Fibroblast of skin of left biceps (primary cell): ENCODE measurements at regions not wholly inside any gene's neighbourhood (a gene's known extent, or its start where the extent isn't known, plus 50 kb on each side); places are given as distances from the start of the nearest gene placed in this dataset.
"Not testable (repeated sequence)": the region's sequence is repeated elsewhere in the genome, so short reads cannot be mapped to it uniquely, and the experiment has no call there.

Source experiments
- DNase-seq, 2 experiments: peaks; one replicate each; pipeline ENCODE4 v3.0.0-alpha.2; 2013; ENCODE audit warnings: low read depth in 2 of 2

DNA sequence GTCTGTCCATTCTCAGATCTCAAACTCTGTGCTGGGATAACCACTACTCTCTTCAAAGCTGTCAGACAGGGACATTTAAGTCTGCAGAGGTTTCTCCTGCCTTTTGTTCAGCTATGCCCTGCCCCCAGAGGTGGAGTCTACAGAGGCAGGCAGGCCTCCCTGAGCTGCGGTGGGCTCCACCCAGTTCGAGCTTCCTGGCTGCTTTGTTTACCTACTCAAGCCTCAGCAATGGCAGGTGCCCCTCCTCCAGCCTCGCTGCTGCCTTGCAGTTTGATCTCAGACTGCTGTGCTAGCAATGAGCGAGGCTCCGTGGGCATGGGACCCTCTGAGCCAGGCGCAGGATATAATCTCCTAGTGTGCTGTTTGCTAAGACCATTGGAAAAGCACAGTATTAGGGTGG, 53.1 kb upstream of the HUNK start:
- not testable (repeated sequence) for DNase-seq

DNA sequence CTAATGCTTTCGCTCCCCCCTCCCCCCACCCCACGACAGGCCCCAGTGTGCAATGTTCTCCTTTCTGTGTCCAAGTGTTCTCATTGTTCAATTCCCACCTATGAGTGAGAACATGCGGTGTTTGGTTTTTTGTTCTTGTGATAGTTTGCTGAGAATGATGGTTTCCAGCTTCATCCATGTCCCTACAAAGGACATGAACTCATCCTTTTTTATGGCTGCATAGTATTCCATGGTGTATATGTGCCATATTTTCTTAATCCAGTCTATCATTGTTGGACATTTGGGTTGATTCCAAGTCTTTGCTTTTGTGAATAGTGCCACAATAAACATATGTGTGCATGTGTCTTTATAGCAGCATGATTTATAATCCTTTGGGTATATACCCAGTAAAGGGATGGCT, 58.5 kb upstream of the HUNK start:
- not testable (repeated sequence) for DNase-seq

DNA sequence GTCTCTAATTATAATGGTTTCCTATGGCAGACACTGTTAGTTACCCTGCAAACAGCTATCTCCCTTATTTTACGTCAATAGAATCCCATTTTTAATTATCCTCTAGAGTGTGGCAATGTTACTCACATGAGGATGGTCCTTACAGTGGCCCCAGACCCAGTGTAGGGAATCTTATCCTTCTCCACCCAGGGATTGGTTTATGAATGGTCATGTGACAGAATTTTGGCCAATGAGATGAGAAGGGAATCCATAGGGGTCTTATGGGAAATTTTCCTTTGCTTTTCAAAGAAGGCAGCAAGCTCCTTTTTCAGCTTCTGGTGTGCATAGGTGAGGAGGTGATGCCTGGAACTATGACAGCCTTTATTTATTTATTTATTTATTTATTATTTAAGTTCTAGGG, 59.0 kb upstream of the HUNK start:
- DNase-seq, result no peak

DNA sequence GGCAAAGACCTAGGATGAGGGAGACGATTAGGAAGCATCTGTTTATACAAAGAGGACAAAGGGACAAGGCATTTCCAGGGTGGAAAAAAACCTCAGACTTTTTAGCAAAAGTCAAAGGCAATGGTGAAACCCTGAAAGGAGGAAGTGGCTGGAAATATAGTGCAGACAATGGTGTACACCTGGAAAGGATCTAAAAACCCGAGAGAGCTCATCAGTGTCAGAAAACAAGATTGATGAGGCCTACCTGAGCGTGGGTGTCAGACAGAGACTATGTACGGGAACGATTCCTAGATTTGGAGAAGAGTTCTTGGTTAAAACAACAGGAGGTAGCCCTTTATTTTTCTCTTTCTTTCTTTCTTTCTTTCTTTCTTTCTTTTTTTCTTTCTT, 68.8 kb upstream of the HUNK start:
- DNase-seq, result no peak

DNA sequence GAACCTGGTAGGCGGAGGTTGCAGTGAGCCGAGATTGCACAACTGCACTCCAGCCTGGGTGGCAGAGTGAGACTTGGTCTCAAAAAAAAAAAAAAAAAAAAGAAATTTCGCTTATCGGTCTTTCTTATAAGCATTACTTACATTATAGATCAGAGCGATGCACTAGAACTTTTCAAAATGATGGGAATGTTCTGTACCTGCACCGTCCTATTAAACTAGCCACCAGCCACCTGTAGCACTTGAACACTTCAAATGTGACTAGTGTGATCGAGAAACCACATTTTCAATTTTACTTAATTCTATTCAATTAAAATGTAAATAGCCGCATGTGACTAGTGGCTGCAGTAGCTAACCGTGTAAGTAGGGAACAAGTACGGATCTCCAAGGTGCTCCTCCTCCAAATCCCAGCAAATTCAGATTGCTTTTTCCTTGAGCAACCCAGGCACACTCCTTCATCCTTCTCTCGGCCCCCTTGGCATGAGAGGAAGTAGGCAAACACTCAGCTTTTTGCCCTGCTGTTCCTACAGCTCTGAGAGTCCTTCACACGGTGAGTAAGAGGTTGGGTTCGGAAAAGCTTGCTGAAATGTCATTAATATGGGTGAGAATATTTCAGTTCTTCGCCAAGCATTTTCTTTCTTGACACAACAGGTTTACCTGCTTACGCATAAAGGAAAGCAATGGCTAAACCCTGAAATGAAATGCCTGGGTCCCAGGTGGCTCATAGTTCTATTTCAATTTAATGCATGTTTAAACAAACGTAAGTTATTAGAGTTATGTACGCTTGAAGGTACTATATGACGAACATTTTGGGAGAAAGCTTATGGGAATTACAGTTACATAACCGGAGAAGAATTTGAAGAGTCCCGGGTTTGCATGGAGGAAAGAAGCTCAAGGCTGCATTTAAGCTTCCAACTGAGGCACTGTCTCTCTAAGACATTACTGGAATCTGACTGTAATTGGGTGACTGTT, 69.5 kb upstream of the HUNK start:
- no peak for DNase-seq

DNA sequence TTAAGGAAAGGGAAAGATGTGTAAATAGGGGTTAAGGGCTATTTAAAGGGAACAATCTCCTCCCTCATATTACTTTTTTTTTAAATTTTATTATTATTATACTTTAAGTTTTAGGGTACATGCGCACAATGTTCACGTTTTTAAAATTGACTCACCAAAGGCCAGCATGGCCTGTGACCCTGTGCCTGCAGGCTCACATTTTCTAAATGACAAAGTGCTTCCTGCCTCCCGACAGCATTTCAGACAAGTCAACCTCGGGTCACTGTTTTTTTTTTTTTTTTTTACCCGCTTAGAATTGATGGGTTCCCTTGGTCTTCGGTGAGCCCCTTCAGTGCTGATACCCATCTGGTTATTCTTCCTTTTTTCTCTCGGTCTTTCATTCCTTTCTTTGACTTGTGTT, 70.4 kb upstream of the SCAF4 start:
- DNase-seq, result no peak

DNA sequence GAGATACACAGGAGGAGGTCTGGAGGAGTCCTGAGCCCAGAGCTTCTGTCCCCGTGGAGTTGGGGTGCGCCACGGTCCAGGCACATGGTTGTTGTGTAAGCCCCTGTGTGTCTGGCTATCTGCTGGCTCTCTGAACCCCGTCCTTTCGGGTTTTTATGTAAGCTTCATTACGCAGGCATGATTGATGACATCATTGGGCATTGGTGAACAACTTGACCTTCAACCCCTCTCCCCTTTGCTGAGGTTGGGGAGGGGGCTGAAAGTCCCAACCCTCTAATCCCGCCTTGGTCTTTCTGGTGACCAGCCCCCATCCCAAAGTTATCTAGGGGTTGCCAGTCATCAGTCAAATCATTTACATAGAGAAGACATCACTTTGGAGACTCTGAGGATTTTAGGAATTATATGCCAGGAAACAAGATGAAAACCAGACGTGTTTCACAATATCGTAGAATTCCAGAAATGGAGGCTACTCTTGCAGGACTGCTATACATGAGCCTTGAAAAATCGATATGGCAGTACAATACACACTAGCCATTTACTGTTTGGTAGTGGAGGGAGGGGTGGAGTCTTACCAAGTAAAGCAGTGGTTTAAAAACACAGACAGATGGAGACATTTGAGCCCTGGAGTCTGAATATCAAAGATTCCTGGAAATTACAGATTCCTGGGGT, 69.8 kb upstream of the SCAF4 start:
- no peak for DNase-seq

DNA sequence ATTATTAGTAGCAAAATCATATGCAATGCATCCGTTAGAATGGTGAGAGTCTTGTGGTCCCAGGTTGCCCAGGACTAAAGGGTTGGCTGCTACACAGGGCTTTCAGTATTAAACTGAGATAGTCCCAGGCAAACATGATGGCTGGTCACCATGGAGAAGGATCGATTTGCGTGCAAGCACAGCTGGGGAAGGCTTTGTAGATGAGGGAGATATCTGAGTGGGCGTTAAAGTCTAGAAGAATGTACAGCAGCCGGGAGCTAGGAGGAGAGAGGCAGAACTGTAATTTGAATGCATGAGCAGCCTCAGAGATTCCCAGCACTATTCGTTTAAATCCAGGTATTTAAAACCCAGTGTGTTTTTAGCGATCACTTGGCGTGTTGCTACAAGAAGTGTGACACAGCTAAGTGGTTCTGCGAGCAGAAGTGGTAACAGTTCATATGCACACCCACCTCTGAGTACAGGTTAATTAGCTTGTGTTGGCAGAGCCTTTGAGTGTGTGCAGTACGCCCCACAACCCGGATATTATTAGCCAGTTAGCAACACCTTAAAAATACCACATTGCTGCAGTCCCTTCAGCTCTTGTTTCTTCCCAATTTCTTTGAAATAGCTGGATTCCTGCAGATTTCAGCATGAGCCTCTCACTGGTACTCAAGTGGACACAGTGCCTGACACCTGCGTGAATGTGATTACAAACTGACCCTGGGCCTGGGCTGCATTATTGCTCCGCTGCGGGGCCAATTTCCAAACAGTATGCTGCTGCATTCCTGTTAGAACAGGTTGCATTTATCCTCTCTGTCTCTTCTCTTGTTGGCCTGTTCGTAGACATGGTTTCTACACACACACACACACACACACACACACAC, 67.2 kb upstream of the SCAF4 start:
- DNase-seq, result no peak

DNA sequence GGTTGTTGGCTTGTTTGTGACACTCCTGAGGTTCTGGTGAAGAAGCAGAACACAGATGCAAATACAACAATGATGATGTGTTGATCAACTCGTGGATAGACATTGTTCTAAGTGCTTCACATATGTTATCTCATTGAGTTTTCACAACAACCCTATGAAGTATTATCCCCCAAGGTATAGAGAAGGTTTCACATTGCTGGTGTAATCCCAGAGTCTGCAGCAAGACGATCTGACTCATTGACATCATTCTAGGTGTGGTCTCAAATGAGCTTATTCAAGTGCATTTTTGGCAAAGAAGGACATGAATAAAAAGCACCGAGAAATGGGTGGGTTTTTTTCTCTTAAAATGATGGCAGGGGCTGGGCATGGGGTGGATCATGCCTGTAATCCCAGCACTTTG, 64.1 kb upstream of the SCAF4 start:
- DNase-seq, result no peak

DNA sequence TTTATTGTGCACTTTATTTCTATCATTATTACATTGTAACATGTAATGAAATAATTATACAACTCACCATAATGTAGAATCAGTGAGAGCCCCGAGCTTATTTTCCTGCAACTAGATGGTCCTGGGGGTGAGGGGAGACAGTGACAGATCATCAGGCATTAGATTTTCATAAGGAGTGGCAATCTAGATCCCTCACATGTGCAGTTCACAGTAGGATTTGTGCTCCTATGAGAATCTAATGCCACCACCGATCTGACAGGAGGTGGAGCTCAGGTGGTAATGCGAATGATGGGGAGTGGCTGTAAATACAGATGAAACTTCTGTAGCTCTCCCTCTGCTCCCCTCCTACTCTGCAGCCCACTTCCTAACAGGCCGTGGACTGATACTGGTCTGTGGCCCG, 58.5 kb upstream of the SCAF4 start:
- DNase-seq, result not testable (repeated sequence)

DNA sequence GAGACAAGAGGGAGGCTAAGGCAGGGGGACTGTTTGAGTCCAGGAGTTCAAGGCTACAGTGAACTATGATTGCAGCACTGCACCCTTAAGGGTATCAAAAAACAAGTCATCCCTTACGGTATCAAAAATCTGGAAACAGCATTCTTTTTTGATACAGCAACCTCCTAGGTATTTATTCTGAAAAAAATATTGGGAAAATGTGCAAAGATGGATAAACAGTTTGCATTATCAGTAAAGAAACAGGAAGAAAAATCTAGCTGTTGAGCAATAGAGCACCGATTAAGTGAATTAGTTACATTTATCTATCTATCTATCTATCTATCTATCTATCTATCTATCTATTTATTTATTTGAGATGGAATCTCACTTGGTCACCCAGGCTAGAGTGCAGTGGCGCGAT, 56.7 kb upstream of the SCAF4 start:
- DNase-seq, result no peak

DNA sequence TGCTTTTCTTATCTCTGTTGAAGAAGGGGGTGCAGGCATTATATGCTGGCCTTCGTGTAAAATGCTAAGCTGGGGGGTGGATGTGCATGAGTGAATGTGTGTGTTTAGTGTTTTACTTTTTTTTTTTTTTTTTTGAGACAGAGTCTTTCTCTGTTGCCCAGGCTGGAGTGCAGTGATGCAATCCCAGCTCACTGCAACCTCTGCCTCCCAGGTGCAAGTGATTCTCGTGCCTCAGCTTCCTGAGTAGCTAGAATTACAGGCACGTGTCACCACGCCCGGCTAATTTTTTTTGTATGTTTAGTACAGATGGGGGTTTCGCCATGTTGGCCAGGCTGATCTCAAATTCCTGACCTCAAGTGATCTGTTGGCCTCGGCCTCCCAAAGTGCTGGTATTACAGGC, 55.8 kb upstream of the SCAF4 start:
- DNase-seq, result not testable (repeated sequence)

DNA sequence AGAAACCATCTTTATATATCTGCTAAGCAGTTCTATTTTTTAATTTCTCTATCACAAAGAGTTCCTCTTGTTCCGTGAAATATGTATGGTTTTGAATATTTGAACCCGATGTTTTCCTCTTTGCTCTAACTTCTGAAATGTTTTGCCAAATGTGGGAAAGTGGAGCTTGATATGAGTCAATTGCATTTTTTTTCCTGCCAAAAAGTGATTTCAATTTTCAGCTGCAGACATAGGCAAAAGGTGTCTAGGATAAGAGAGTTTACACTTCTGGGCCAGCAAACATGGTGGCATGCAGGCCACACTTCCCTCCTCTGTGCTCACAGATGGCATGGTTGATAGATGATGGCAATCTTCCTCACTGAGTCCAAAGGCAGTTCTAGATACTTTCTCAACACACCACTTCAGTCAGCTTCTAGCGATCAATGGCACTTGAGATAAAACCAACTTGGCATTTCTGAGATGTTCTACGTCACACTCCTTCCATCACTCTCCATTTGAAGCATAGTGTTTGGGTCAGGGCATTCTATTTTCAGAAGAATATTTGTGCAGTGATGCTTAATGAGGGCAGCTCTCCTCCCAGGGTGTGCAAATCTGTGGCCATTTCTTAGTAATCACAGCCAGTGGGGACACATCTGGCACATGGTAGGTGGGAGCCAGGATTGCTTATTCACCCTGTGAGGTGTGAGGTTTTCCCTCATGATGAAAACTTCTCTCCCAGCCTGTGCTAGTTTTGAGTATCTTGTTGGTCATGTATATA, 54.4 kb upstream of the SCAF4 start:
- DNase-seq, result no peak

DNA sequence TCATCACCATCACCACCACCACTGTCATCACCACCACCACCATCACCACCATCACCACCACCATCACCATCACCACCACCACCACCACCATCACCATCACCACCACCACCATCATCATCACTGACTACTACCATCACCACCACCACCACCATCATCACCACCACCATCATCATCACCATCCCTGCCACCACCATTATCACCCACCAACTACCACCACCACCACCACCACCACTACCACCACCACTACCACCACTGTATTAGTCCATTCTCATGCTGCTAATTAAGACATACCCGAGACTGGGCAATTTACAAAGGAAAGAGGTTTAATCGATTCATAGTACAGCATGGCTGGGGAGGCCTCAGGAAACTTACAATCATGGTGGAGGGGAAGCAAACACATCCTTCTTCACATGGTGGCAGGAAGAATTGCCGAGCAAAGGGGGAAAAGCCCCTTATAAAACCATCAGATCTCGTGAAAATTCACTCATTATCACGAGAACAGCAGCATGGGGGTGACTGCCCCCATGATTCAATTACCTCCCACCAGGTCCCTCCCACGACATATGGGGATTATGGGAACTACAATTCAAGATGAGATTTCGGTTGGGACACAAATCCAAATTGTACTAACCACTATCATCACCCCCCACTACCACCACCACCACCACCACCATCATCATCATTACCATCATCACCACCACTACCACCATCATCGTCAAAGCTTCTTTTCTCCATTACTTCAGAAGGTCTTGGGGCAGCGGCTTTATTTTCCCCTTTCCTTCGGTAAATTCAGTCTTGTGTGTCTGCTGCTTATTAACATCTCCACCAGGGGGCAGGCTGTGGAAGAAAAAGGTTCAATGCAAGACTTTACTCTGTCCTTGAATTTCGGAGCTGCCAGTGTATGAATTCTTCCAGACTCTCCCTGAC, 53.6 kb upstream of the SCAF4 start:
- peak; percentile 36 to 49 for DNase-seq

DNA sequence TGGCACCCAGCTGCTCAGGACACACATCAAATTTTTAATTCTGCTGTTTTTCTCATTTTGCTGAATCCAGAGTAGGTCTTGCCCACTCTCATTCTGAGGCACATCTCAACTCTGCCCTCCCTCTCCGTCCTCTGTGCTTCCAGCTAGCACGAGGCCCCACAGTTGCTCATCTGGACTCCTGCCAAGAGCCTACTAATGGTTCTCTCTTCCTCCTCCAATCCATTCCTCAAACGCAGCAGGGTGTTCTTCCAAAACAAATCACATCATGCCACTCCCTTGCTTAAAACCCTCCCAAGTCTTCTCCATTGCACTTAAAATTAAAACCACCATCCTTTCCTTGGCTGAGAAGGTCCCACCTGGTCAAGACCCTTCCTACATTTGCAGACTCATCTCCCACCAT, 49.8 kb upstream of the SCAF4 start:
- DNase-seq, result peak in 1 of 2 experiments; percentile 12
